Parathyroid adenoma (tissue), 2 donors: ENCODE measurements at regions not wholly inside any gene's neighbourhood (a gene's known extent, or its start where the extent isn't known, plus 50 kb on each side); places are given as distances from the start of the nearest gene placed in this dataset.

ENCODE experiments used
- H2AFZ ChIP-seq: fragments of 300-600 bp; sonication (generic); one replicate; pipeline ENCODE4 v1.7.0; 2017; ENCODE audit warnings: antibody characterized with exemption, mild to moderate bottlenecking
- H3K27ac ChIP-seq: fragments of 300-600 bp; sonication (generic); one replicate; pipeline ENCODE4 v1.7.0; 2017
- H3K27me3 ChIP-seq: fragments of 300-600 bp; sonication (generic); one replicate; pipeline ENCODE4 v1.7.0; 2017; ENCODE audit warnings: low read length; ENCODE audit not compliant: control insufficient read depth, insufficient read depth
- H3K36me3 ChIP-seq: fragments of 300-600 bp; sonication (generic); one replicate; pipeline ENCODE4 v1.7.0; 2017; ENCODE audit warnings: low read length; ENCODE audit not compliant: control insufficient read depth, insufficient read depth
- H3K4me1 ChIP-seq: fragments of 300-600 bp; sonication (generic); one replicate; pipeline ENCODE4 v1.7.0; 2017; ENCODE audit warnings: control low read depth
- H3K4me2 ChIP-seq: fragments of 300-600 bp; sonication (generic); one replicate; pipeline ENCODE4 v1.7.0; 2017; ENCODE audit warnings: low read length
- H3K4me3 ChIP-seq: fragments of 300-600 bp; sonication (generic); one replicate; pipeline ENCODE4 v1.7.0; 2017; ENCODE audit warnings: low read depth, low read length
- H3K79me2 ChIP-seq: fragments of 300-600 bp; sonication (generic); one replicate; pipeline ENCODE4 v1.7.0; 2017; ENCODE audit warnings: control low read depth
- H3K9ac ChIP-seq: fragments of 300-600 bp; sonication (generic); one replicate; pipeline ENCODE4 v1.7.0; 2017; ENCODE audit warnings: mild to moderate bottlenecking
- H3K9me3 ChIP-seq: fragments of 300-600 bp; sonication (generic); one replicate; pipeline ENCODE4 v1.7.0; 2017; ENCODE audit warnings: low read length; ENCODE audit not compliant: control insufficient read depth
- TF ChIP-seq, protein P1 (sequence below): fragments of 300-600 bp; sonication (generic); IDR thresholded peaks from one replicate; pipeline ENCODE4 v1.7.0; 2017; ENCODE audit warnings: antibody characterized with exemption, mild to moderate bottlenecking
- donor health status: primary hyperparathyroidism.

GRCh38 chr9:134273647-134274046 is 52.6 kb upstream of the RXRA start:
- Histone ChIP-seq H3K4me1 (no peaks in the 10 kb centered on the region), H2AFZ (no peak overlapping the region), H3K4me2 (no peak overlapping the region), H3K79me2 (no peaks in the 10 kb centered on the region), H3K27ac (no peak overlapping the region), H3K27me3 (no peaks in the 10 kb centered on the region), H3K4me3 (no peak overlapping the region), H3K36me3 (no peaks in the 10 kb centered on the region), H3K9me3 (no peaks in the 10 kb centered on the region), H3K9ac (no peak overlapping the region)
- TF ChIP-seq, protein P1, sequence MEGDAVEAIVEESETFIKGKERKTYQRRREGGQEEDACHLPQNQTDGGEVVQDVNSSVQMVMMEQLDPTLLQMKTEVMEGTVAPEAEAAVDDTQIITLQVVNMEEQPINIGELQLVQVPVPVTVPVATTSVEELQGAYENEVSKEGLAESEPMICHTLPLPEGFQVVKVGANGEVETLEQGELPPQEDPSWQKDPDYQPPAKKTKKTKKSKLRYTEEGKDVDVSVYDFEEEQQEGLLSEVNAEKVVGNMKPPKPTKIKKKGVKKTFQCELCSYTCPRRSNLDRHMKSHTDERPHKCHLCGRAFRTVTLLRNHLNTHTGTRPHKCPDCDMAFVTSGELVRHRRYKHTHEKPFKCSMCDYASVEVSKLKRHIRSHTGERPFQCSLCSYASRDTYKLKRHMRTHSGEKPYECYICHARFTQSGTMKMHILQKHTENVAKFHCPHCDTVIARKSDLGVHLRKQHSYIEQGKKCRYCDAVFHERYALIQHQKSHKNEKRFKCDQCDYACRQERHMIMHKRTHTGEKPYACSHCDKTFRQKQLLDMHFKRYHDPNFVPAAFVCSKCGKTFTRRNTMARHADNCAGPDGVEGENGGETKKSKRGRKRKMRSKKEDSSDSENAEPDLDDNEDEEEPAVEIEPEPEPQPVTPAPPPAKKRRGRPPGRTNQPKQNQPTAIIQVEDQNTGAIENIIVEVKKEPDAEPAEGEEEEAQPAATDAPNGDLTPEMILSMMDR, result no peak

DNA sequence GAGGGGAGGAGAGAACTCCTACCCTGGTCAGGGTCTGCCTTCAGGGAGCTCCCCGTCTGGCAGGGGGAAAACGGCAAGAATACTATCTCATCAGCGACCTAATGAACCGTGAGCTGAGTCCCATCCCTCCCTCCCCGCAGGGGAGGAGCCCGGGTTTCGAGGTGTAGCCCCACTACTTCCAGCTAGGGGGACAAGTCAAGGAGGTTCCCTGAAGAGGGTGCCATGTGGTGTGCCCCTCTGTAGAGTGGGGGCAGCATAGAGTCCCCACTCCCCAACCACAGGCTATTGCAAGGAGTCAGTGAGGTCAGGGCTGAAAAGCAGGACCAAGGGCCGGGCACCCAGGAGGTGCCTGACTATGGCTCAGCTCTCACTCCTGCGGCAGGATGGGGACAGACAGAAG is 50.9 kb upstream of the RXRA start:
- Histone ChIP-seq H3K4me1 (no peaks in the 10 kb centered on the region), H3K4me3 (no peak overlapping the region), H3K36me3 (no peaks in the 10 kb centered on the region), H3K79me2 (no peaks in the 10 kb centered on the region), H3K27me3 (no peaks in the 10 kb centered on the region), H3K9ac (no peak overlapping the region), H3K4me2 (no peak overlapping the region), H3K9me3 (no peaks in the 10 kb centered on the region), H2AFZ (no peak overlapping the region), H3K27ac (no peak overlapping the region)
- TF ChIP-seq, protein P1, result no peak

- Histone ChIP-seq H3K9ac (no peak overlapping the region), H3K4me2 (no peak overlapping the region), H3K4me1 (no peaks in the 10 kb centered on the region), H3K4me3 (no peak overlapping the region), H3K79me2 (no peaks in the 10 kb centered on the region), H3K36me3 (no peaks in the 10 kb centered on the region), H3K27me3 (no peaks in the 10 kb centered on the region), H3K9me3 (no peaks in the 10 kb centered on the region), H3K27ac (no peak overlapping the region), H2AFZ (no peak overlapping the region)
- TF ChIP-seq, protein P1, result no peak
Measured at GRCh38 chr9:134276453-134277245, 49.6 kb upstream of the RXRA start.
